Adrenal gland (tissue), 5 donors: ENCODE measurements at regions not wholly inside any gene's neighbourhood (a gene's known extent, or its start where the extent isn't known, plus 50 kb on each side); places are given as distances from the start of the nearest gene placed in this dataset.
"Not testable (repeated sequence)": the region's sequence is repeated elsewhere in the genome, so short reads cannot be mapped to it uniquely, and the experiment has no call there.

Experiments
- POLR2A ChIP-seq, 2 donors: fragments of 450-650 bp; IDR thresholded peaks; one replicate each; pipeline ENCODE4 v1.6.1; 2017; ENCODE audit warnings: antibody characterized with exemption in 2 of 2, mild to moderate bottlenecking in 2 of 2, moderate library complexity in 1 of 2
- TF ChIP-seq, protein P1 (sequence below), 6 experiments: fragments of 450-650 bp in 4 of 6; fragments of 200-600 bp in 2 of 6; sonication (generic) in 1 of 6; IDR thresholded peaks; 1 replicate in 5 of 6; 2 replicates in 1 of 6; pipeline versions ENCODE4 v1.5.1 to v1.8.0; 2016 to 2021; ENCODE audit warnings: antibody characterized with exemption in 6 of 6, mild to moderate bottlenecking in 2 of 6, moderate library complexity in 1 of 6
- donor health status: DM: no; HTN: no; CAD: no.

DNA sequence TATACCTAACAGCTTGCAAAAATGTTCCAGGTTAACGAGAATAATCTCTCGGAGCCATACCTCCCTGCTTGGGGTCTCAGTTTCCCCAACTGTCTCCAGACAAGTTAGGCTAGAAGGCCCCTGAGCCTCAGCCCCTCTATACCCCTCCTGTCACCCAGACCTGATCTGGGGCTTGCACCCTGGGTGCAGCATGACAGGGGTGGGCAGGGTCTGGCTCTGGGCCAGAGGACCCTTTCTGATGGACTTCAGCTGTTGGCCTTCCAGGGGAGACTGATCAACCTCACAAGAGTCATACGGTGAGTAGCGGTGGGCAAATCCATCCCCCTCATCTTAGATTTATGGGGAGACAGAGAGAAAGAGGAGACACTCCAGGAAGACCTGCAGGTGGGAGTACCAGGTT is 416.9 kb downstream of the GOLGA6L6 start:
- not testable (repeated sequence) for TF ChIP-seq POLR2A (IDR thresholded peaks at IDR 0.05)
- TF ChIP-seq, protein P1, sequence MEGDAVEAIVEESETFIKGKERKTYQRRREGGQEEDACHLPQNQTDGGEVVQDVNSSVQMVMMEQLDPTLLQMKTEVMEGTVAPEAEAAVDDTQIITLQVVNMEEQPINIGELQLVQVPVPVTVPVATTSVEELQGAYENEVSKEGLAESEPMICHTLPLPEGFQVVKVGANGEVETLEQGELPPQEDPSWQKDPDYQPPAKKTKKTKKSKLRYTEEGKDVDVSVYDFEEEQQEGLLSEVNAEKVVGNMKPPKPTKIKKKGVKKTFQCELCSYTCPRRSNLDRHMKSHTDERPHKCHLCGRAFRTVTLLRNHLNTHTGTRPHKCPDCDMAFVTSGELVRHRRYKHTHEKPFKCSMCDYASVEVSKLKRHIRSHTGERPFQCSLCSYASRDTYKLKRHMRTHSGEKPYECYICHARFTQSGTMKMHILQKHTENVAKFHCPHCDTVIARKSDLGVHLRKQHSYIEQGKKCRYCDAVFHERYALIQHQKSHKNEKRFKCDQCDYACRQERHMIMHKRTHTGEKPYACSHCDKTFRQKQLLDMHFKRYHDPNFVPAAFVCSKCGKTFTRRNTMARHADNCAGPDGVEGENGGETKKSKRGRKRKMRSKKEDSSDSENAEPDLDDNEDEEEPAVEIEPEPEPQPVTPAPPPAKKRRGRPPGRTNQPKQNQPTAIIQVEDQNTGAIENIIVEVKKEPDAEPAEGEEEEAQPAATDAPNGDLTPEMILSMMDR (IDR thresholded peaks at IDR 0.05) = not testable (repeated sequence)
